LNCaP clone FGC (cell line): ENCODE measurements at regions not wholly inside any gene's neighbourhood (a gene's known extent, or its start where the extent isn't known, plus 50 kb on each side); places are given as distances from the start of the nearest gene placed in this dataset.
"Not testable (repeated sequence)": the region's sequence is repeated elsewhere in the genome, so short reads cannot be mapped to it uniquely, and the experiment has no call there.

Experiments
- DNase-seq: peaks from one replicate; pipeline ENCODE4 v3.0.0-alpha.2; 2011; ENCODE audit warnings: low read depth
- H3K4me3 ChIP-seq: 2 replicates; pipeline ENCODE4 v1.5.1; 2011; ENCODE audit warnings: mild to moderate bottlenecking, low read depth, low read length, control low read depth
- CTCF ChIP-seq: IDR thresholded peaks from 2 replicates; pipeline ENCODE4 v1.5.1; 2012; ENCODE audit warnings: mild to moderate bottlenecking; ENCODE audit not compliant: control insufficient read depth, insufficient read depth; ENCODE audit errors: extremely low read depth

DNA sequence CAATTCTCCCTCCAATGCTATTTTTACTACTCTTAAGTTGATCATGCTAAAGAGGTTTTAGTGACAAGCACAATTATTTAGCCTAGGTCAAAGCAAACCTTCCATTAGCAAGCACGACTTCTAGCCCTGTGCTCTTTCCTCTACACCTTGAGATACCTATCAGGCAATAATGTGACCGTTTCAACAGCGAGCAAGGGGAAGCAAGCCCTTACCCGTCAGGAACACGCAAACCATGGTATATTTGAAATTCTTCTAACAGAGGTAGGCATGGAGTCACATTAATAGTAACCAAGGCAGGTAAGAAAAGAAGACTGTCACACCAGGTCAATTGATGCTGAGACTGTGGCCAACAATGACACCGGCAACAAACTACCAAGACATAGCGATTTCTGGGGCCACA is 68.9 kb upstream of the VGLL4 start:
- no peak for DNase-seq
- no peak overlapping the region for H3K4me3 ChIP-seq
- no peak for TF ChIP-seq CTCF

GRCh38 chr3:11711876-11712275 is 68.2 kb upstream of the VGLL4 start:
- DNase-seq: no peak
- no peak for TF ChIP-seq CTCF
- no peak overlapping the region for H3K4me3 ChIP-seq

DNA sequence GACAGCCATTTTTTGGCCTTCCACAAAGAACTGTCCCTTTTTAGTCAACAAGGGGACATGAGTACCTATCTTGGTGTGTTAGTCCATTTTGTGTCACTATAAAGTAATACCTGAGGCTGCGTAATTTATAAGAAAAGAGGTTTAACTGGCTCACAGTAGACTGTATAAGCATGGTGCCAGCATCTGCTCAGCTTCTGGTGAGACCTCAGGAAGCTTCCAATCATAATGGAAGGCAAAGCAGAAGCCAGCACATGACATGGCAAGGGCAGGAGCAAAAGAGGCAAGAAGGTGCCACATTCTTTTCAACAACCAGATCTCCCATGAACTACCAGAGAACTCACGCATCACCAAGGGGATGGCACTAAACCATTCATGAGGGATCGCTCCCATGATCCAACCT is 66.1 kb upstream of the VGLL4 start:
- DNase-seq: no peak
- H3K4me3 ChIP-seq: no peak overlapping the region
- no peak for TF ChIP-seq CTCF

DNA sequence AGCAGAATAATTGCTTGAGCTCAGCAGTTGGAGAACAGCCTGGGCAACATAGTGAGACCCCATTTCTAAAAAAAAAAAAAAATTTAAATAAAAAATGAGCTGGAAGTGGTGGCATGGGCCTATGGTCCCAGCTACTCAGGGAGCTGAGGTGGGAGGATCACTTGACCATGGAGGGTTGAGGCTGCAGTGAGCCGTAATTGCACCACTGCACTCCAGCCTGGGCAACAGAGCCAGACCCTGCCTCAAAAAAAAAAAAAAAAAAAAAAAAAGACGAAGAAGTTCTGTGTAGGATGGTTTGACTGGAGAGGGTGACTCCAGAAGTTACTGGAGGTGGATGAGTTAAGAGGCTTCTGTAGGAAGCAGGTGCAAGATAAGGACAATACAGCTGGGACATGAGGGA is 63.4 kb upstream of the VGLL4 start:
- not testable (repeated sequence) for DNase-seq, H3K4me3 ChIP-seq

DNA sequence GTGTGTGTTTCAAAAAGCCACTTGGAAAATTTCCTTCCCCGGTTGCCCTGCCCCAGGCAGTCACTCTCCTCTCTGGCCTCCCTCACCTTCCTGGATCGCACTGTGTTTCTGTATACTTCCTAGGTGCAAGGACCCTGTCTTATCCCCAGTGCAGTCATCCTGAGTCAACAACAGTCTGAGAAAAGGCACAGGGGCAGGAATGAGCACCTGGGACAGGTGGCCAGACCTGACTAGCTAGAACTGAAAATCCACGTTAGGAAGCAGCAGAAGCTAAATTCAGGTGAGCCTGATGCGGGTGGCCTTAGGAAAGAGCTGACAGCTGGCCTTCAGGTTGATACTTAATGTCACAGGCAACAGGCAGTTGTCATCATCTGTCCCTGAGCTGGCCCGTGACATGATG is 62.9 kb upstream of the VGLL4 start:
- no peak overlapping the region for H3K4me3 ChIP-seq
- no peak for DNase-seq
- TF ChIP-seq CTCF: no peak

- no peak for DNase-seq
- no peak overlapping the region for H3K4me3 ChIP-seq
- TF ChIP-seq CTCF: no peak
Observed at GRCh38 chr3:11705049-11705448, 61.3 kb upstream of the VGLL4 start.

DNA sequence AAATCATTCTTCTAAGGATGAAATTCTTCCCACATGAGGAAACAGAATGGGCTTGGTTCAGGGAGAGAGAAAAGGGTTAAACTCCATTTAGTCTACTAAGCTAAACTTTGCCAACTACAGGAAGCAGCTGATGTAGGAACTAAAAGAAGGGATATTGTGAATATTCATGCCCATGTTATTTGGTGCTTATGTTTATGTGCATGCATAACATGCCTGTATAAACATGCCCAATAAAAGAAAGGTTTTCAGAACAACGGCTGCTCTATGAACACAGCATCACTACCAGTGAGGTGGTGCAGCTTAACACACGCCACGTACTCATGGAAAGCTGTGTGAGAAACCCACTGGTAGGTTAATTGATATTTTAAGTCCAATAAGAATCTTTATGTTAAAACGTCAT is 59.4 kb upstream of the VGLL4 start:
- no peak for TF ChIP-seq CTCF
- no peak overlapping the region for H3K4me3 ChIP-seq
- DNase-seq: no peak

GRCh38 chr3:11699083-11699427 is 55.3 kb upstream of the VGLL4 start:
- DNase-seq: no peak
- no peak for TF ChIP-seq CTCF
- H3K4me3 ChIP-seq: no peak overlapping the region
